ENCODE measurements at regions not wholly inside any gene's neighbourhood (a gene's known extent, or its start where the extent isn't known, plus 50 kb on each side); places are given as distances from the start of the nearest gene placed in this dataset.

DNA sequence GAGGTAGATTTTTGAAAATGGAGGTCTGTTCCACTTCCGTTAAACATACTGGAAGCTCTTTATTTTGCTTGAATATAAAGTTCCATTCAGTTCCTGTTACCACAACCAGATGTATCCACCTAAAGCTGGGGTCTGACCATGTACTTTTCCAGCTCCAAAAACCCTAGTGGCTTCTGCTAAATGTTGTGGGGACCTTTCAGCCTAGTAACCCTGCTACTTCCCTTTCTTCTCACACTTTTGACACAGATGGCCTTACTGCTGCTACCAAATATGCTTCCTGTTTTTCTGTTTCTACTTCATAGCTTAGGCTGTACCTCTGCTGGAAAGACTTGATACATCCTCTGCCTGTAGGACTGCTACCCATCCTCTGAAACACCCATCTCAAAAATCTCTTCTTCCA is 87.8 kb downstream of the COL6A6 start:
- no peak for DNase-seq (ENCODE audit: extremely low read depth, low read depth)

DNA sequence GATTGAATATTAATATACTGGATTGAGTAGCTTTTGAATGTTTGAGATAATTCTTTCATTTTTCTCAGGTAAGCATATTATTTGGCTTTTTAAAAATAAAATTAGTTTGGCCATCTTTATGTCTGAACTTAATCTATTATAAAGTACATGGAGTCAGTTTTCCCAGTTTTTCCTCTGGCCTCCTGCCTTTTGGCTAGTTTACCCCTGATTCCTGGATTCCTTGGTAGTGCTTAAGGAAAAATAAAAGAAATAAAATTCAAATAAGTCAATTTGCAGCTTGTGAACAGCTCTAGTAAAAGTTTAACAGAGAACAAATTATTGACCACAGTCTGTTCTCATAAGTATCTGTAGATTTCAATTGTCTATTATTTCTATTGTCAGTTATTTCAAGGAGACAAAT is 89.4 kb downstream of the COL6A6 start:
- TF ChIP-seq, protein P1, sequence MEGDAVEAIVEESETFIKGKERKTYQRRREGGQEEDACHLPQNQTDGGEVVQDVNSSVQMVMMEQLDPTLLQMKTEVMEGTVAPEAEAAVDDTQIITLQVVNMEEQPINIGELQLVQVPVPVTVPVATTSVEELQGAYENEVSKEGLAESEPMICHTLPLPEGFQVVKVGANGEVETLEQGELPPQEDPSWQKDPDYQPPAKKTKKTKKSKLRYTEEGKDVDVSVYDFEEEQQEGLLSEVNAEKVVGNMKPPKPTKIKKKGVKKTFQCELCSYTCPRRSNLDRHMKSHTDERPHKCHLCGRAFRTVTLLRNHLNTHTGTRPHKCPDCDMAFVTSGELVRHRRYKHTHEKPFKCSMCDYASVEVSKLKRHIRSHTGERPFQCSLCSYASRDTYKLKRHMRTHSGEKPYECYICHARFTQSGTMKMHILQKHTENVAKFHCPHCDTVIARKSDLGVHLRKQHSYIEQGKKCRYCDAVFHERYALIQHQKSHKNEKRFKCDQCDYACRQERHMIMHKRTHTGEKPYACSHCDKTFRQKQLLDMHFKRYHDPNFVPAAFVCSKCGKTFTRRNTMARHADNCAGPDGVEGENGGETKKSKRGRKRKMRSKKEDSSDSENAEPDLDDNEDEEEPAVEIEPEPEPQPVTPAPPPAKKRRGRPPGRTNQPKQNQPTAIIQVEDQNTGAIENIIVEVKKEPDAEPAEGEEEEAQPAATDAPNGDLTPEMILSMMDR (IDR thresholded peaks at IDR 0.05; ENCODE audit: low read depth, low read length): no peak

More for the DNA sequence above, 87.8 kb downstream of the COL6A6 start:
- TF ChIP-seq, protein P1 (IDR thresholded peaks at IDR 0.05; ENCODE audit: low read depth, low read length): no peak

DNA sequence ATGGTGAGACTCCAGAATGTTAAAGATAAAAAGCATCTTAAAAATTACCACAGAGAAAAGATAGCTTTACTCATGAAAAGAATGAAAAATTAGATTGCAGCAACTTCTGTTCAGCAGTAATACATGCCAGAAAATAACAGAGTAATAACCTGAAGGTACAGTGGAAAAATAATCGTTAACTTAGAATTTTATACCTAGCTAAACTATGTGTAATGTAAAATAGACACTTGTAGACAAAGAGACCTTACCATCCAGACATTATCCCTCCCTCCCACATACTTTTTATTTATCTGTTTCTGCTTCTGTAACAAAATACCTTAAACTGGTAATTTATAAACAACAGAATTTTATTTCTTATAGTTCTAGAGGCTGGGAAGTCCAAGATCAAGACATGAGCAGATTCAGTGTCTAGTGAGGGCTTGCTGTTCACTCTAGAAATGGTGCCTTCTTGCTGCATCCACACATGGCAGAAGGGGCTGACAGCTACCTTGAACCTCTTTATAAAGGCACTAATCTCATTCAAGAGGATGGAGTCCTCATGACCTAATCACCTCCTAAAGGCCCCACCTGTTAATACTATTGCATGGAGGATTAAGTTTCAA is 90.7 kb downstream of the COL6A6 start:
- DNase-seq (ENCODE audit: extremely low read depth, low read depth): no peak
- TF ChIP-seq, protein P1 (IDR thresholded peaks at IDR 0.05; ENCODE audit: low read depth, low read length): no peak

More for the DNA sequence above, 89.4 kb downstream of the COL6A6 start:
- no peak for DNase-seq (ENCODE audit: extremely low read depth, low read depth)

DNA sequence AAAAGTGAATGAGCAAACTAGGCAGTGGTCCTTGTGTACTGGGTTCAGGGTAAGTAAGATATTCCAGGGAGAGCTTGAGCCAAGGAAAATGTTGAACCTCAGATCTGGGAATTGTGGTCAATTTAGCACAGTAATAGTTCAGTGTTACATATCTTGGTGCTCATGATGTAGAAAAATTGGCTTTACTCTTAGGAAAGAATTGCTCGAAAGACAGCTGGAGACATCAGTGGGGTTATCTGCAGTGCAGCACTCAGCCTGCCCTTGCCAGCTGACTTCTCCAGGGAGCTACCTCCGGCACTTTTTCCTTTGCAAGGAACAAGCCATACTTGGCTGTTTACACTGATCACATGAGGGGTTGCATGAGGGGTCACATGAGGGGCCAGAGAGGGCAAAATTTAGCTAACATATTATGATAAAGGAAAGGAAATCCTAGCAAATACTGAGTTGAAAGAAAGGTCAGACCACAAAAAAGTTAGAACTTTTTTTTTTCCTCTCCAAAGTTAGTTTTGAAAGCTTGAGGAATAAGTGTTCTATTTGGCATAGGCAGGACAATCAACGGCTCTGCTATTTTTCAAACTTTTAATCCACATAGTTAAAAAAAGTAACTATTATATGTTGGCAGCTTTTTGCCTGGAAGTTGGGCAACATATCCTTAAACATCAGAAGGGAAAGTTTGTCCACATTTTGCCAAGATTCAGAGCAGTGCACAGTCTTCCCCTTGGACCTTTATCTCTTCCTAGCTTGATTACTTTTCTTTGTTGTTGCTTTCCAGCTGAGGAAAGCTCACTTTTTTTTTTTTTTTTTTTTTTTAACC is 92.4 kb downstream of the COL6A6 start:
- no peak for DNase-seq (ENCODE audit: extremely low read depth, low read depth)
- TF ChIP-seq, protein P1 (IDR thresholded peaks at IDR 0.05; ENCODE audit: low read depth, low read length): no peak

DNA sequence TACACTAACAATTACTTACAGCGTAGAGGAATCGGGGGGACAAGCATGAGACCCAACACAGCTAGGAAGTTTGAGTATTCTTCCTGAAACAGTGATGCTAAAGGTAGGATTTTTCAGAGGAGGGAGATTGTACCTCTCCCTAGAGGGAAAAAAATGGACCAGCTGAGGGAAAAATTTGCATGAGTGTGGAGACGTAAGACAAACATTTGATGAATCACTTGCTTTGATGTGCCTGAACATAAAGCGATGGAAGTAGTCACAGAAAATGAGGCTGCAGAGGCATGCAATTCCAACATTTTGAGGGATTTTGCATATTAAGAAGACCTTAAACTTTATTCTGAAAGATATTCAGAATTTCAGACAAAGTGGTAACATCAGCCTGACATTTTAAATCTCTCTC is 102.2 kb downstream of the COL6A6 start:
- no peak for DNase-seq (ENCODE audit: extremely low read depth, low read depth)

DNA sequence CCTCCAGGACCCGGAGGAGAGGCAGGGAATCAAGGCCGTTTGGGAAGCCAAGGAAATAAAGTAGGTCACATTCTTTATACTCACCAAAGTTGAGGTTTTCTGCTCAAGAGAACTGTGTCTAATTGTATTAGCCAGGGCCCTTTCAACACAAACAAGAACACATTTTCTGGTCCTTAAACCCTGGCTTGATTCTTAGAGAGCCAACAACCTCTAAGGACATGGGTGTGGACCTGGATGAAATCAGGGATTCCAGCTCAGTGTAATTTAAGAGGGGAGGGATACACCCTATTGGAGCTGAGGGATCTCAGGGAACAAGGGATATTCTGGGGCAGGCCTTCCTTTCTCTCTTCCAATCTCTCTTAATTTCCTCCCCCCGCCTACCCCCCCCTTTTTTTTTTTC is 104.8 kb downstream of the COL6A6 start:
- no peak for DNase-seq (ENCODE audit: extremely low read depth, low read depth)
- TF ChIP-seq, protein P1 (IDR thresholded peaks at IDR 0.05; ENCODE audit: low read depth, low read length): no peak

More for the DNA sequence above, 102.2 kb downstream of the COL6A6 start:
- TF ChIP-seq, protein P1 (IDR thresholded peaks at IDR 0.05; ENCODE audit: low read depth, low read length): no peak

DNA sequence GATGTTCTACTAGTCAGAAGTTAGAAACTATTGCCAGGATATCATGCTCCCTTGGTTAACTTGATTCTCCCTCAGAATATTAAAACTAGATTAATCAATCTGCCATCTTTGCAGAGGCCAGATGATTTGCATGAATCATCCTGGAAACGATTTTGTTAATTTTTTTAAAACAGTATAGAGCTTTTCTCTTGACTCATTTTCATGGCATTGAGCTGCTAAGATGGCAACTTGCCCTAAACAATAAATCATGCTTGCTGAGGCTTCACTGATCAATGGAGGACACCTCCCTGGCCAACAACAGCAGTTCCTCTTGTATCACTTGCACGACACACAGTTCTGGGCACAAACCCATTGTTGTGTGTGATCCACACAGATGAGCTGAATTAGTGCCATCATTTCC is 109.1 kb downstream of the COL6A6 start:
- DNase-seq (ENCODE audit: extremely low read depth, low read depth): no peak
- TF ChIP-seq, protein P1 (IDR thresholded peaks at IDR 0.05; ENCODE audit: low read depth, low read length): no peak
